ENCODE measurements at regions not wholly inside any gene's neighbourhood (a gene's known extent, or its start where the extent isn't known, plus 50 kb on each side); places are given as distances from the start of the nearest gene placed in this dataset.

DNA sequence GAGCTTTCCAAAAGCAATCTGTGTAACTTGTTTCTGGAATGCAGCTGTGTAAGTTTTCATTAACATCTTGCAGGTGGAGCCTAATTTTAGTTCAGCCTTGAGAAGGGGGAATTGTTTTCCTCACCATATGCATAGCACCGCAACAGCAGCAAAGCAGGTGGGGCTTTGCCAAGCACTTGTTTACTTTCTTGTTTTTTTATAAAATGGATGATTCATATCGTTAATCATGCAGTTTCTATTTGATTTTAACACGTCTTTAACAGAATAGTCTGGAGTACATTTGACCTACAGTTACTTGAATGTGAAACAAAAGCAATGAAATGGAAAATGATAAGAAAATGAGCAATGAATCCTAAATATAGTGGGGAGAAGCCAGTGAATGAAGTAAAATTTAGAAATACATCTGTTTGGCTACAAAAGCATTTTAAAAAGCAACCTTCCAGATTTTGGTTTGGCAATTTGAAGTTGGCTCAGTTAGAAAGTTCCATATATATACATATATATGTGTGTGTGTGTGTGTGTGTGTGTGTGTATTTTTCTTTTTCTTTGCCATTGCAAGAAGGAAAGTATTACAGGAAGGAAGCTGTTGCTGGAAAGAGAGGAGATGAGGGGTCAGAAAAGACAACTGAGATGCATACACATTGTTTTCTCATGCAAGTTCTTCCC is 119.0 kb upstream of the ADGRL2 start:
- Histone ChIP-seq H3K27me3 (replicated peaks; ENCODE audit: control insufficient read depth, insufficient read depth, low read length) (no peaks in the 10 kb centered on the region), H3K4me3 (replicated peaks; ENCODE audit: low read depth, low read length) (no peak overlapping the region), H3K36me3 (ENCODE audit: control insufficient read depth, insufficient read depth, low read length) (no peaks in the 10 kb centered on the region)
- no peak for DNase-seq (ENCODE audit: extremely low read depth, insufficient read length)
- TF ChIP-seq CTCF (IDR thresholded peaks at IDR 0.05; ENCODE audit: insufficient read depth, low read length, poor library complexity, severe bottlenecking): no peak

DNA sequence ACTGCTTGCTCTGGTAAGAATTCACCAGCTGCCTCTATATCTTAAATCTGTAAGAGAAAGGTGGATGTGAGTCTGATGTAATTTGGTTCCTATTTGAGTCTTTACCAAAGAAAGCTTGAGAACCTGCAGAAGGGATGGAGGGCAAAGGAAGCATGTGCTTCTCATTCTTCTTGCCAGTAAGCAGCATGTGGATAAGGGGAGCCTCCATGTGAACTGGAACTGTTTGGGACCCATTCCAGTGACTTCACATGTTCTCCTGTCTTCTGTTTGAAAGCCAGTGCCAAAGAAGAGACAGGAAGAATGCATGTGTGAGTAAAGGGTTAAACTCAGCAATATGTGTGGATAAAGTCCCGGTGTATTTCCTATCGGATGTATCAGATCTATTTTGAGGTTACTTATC is 119.6 kb upstream of the ADGRL2 start:
- Histone ChIP-seq H3K27me3 (replicated peaks; ENCODE audit: control insufficient read depth, insufficient read depth, low read length) (no peaks in the 10 kb centered on the region), H3K4me3 (replicated peaks; ENCODE audit: low read depth, low read length) (no peak overlapping the region), H3K36me3 (ENCODE audit: control insufficient read depth, insufficient read depth, low read length) (no peaks in the 10 kb centered on the region)
- TF ChIP-seq CTCF (IDR thresholded peaks at IDR 0.05; ENCODE audit: insufficient read depth, low read length, poor library complexity, severe bottlenecking): no peak
- DNase-seq (ENCODE audit: extremely low read depth, insufficient read length): no peak

DNA sequence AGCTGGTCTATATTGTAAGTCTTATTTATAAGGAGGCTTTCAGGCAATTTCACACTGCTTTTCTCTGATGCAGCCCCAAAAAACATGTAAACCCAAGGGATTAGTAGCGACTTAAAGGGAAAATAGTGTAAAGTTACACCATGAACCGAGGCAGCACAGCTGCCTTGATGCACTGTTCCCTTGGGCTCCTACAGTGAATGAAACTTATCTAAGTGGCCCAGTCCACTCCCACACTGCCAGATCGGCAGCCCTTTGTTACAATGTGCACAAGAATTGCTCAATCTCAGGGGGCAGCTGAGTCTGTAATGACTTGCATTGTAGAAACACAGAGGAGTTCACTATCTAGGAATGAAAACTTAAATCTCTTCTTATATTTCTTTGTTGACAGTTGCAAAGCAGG is 120.8 kb upstream of the ADGRL2 start:
- no peak for DNase-seq (ENCODE audit: extremely low read depth, insufficient read length)
- H3K4me3 ChIP-seq (replicated peaks; ENCODE audit: low read depth, low read length): no peak overlapping the region
- no peak for TF ChIP-seq CTCF (IDR thresholded peaks at IDR 0.05; ENCODE audit: insufficient read depth, low read length, poor library complexity, severe bottlenecking)

DNA sequence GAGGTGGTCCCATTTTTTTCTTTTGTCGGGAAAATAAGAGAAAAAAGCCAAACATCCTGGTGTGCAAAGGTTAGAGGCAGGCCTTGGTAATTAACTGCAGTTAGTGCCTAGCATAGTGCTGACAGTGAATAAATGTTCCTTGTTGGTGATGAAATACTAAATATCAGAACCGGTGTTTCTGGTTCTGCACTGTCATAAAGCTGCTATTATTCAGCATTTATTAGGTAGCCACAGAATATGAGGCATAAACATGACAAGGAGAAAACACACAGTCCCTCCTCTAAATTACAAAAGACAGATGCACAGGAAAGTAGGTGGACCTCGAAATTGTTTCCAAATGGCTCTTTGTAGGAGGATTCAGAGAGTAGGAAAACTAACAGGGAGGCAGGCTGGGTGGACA is 122.0 kb upstream of the ADGRL2 start:
- no peak for DNase-seq (ENCODE audit: extremely low read depth, insufficient read length)
- no peak for TF ChIP-seq CTCF (IDR thresholded peaks at IDR 0.05; ENCODE audit: insufficient read depth, low read length, poor library complexity, severe bottlenecking)
- no peak overlapping the region for H3K4me3 ChIP-seq (replicated peaks; ENCODE audit: low read depth, low read length)

More for the DNA sequence above, 120.8 kb upstream of the ADGRL2 start:
- H3K27me3 ChIP-seq (replicated peaks; ENCODE audit: control insufficient read depth, insufficient read depth, low read length): no peaks in the 10 kb centered on the region
- no peaks in the 10 kb centered on the region for H3K36me3 ChIP-seq (ENCODE audit: control insufficient read depth, insufficient read depth, low read length)

DNA sequence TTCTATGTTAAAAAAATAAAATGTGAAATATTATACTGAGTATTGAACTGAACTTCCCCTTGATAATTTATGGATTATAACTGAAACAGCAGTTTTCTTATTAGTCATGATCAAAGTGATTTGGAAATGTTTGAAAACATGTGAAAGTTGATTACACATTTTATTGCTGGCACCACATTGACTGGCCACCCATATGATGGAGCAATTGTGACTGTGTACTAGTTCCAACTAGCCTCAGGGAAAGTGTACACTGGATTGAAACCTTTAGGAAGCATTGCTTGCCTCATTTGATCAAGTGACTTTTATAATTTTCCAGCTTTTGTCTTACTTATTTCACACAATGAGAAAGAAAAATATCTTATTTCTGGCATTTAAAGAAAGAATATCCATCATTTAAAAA is 128.0 kb upstream of the ADGRL2 start:
- Histone ChIP-seq H3K36me3 (ENCODE audit: control insufficient read depth, insufficient read depth, low read length) (no peaks in the 10 kb centered on the region), H3K27me3 (replicated peaks; ENCODE audit: control insufficient read depth, insufficient read depth, low read length) (no peaks in the 10 kb centered on the region), H3K4me3 (replicated peaks; ENCODE audit: low read depth, low read length) (no peak overlapping the region)
- DNase-seq (ENCODE audit: extremely low read depth, insufficient read length): no peak
- TF ChIP-seq CTCF (IDR thresholded peaks at IDR 0.05; ENCODE audit: insufficient read depth, low read length, poor library complexity, severe bottlenecking): no peak

More for the DNA sequence above, 122.0 kb upstream of the ADGRL2 start:
- Histone ChIP-seq H3K27me3 (replicated peaks; ENCODE audit: control insufficient read depth, insufficient read depth, low read length) (no peaks in the 10 kb centered on the region), H3K36me3 (ENCODE audit: control insufficient read depth, insufficient read depth, low read length) (no peaks in the 10 kb centered on the region)

DNA sequence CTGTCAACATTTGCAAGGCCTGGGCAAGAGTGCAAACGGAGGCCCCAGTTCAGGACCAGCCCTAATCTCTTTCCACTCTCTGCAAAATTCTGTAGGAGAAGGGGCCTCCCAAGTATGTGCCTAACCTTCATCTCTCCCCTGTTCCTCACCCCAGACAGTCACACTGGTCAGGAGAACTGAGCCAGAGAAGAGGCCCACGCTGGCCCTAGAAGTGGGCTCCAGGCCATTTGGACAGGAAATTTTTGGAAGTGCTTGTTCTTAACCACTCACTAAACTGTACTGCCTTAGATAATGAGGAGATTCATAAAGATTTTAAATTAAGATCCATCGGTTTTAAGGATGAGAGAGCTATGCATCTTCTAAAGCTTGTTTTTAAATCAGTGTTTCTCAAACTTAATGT is 129.7 kb upstream of the ADGRL2 start:
- no peak overlapping the region for H3K4me3 ChIP-seq (replicated peaks; ENCODE audit: low read depth, low read length)

More for the DNA sequence above, 129.7 kb upstream of the ADGRL2 start:
- no peak for DNase-seq (ENCODE audit: extremely low read depth, insufficient read length)
- H3K36me3 ChIP-seq (ENCODE audit: control insufficient read depth, insufficient read depth, low read length): no peaks in the 10 kb centered on the region
- TF ChIP-seq CTCF (IDR thresholded peaks at IDR 0.05; ENCODE audit: insufficient read depth, low read length, poor library complexity, severe bottlenecking): no peak
- no peaks in the 10 kb centered on the region for H3K27me3 ChIP-seq (replicated peaks; ENCODE audit: control insufficient read depth, insufficient read depth, low read length)

All from GM06990 (cell line).